Stimulated activated memory B cell treated with anti-CD40 and anti-IgM and Interleukin-4, amounts not matched to agents 10 μg/mL and 1 μg/mL and 100 μg/mL, for 72 hours (primary cell): ENCODE measurements at regions not wholly inside any gene's neighbourhood (a gene's known extent, or its start where the extent isn't known, plus 50 kb on each side); places are given as distances from the start of the nearest gene placed in this dataset.

Experiments
- ATAC-seq: fragments of 150-1000 bp; cut with Tn5 transposase; 2 replicates; pipeline ENCODE4 v1.10.0; 2021
- H3K27ac Mint-ChIP-seq: one replicate; pipeline ENCODE4 v1.8.0; 2022; ENCODE audit warnings: mild to moderate bottlenecking, mixed read lengths
- H3K27me3 Mint-ChIP-seq: one replicate; pipeline ENCODE4 v1.8.0; 2022; ENCODE audit warnings: mixed read lengths
- H3K36me3 Mint-ChIP-seq: one replicate; pipeline ENCODE4 v1.8.0; 2022; ENCODE audit warnings: mixed read lengths
- H3K4me1 Mint-ChIP-seq: one replicate; pipeline ENCODE4 v1.8.0; 2022; ENCODE audit warnings: mixed read lengths
- H3K4me3 Mint-ChIP-seq: one replicate; pipeline ENCODE4 v1.8.0; 2022; ENCODE audit warnings: mild to moderate bottlenecking, moderate library complexity, mixed read lengths
- H3K9me3 Mint-ChIP-seq: one replicate; pipeline ENCODE4 v1.8.0; 2022; ENCODE audit warnings: mixed read lengths

GRCh38 chr10:128257428-128257827 is 131.2 kb upstream of the MKI67 start:
- Mint-ChIP-seq H3K4me3 (no peak overlapping the region), H3K9me3 (peaks cover 8% of the 10 kb centered on the region)
- ATAC-seq = no peak

DNA sequence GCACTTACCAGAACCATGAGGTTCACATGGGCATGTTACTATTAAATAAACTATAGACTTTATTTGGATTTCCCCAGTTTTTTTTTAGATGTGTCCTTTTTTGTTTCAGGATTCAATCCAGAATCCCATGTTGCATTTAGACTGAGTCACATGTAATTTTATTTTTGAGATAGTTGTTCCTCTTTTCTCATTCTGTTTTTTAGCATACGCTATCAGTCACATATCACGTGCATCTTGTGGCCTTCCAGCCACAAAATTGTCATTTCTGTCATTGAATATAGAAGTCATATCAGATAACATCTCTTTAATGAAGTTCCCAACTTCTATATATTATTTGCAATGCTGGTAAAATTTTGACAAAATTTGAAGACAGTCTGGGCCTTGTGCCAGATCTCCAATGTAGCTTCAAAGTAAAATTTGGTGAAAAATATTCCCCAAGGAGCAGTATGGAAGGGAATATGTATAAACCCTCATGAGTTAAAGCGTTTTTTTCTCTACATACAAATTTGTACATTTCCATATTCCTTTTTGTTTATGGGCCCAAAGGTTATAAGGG is 132.3 kb upstream of the MKI67 start:
- Mint-ChIP-seq H3K36me3 (no peaks in the 10 kb centered on the region), H3K27me3 (peaks cover 15% of the 10 kb centered on the region), H3K4me3 (no peak overlapping the region), H3K9me3 (peaks cover 8% of the 10 kb centered on the region), H3K27ac (no peak overlapping the region), H3K4me1 (no peaks in the 10 kb centered on the region)
- no peak for ATAC-seq

More at GRCh38 chr10:128257428-128257827, 131.2 kb upstream of the MKI67 start:
- Mint-ChIP-seq H3K36me3 (no peaks in the 10 kb centered on the region), H3K27me3 (peaks cover 4% of the 10 kb centered on the region), H3K4me1 (no peaks in the 10 kb centered on the region), H3K27ac (no peak overlapping the region)

- Mint-ChIP-seq H3K4me3 (no peak overlapping the region), H3K27me3 (peaks cover 62% of the 10 kb centered on the region), H3K36me3 (no peaks in the 10 kb centered on the region), H3K4me1 (no peaks in the 10 kb centered on the region), H3K27ac (no peak overlapping the region), H3K9me3 (peaks cover 8% of the 10 kb centered on the region)
- ATAC-seq = no peak
Measured at GRCh38 chr10:128263891-128264688, 137.9 kb upstream of the MKI67 start.

GRCh38 chr10:128265596-128265995 is 139.4 kb upstream of the MKI67 start:
- H3K9me3 Mint-ChIP-seq = no peaks in the 10 kb centered on the region
- peaks cover 77% of the 10 kb centered on the region for H3K27me3 Mint-ChIP-seq
- no peak overlapping the region for H3K4me3 Mint-ChIP-seq
- ATAC-seq = peak; percentile 29
- H3K4me1 Mint-ChIP-seq = no peaks in the 10 kb centered on the region
- H3K36me3 Mint-ChIP-seq = no peaks in the 10 kb centered on the region
- H3K27ac Mint-ChIP-seq = no peak overlapping the region

GRCh38 chr10:128267581-128267980 is 141.4 kb upstream of the MKI67 start:
- ATAC-seq = no peak
- peaks cover 90% of the 10 kb centered on the region for H3K27me3 Mint-ChIP-seq
- H3K27ac Mint-ChIP-seq = no peak overlapping the region
- H3K9me3 Mint-ChIP-seq = no peaks in the 10 kb centered on the region
- H3K4me1 Mint-ChIP-seq = no peaks in the 10 kb centered on the region
- H3K36me3 Mint-ChIP-seq = no peaks in the 10 kb centered on the region
- H3K4me3 Mint-ChIP-seq = no peak overlapping the region

DNA sequence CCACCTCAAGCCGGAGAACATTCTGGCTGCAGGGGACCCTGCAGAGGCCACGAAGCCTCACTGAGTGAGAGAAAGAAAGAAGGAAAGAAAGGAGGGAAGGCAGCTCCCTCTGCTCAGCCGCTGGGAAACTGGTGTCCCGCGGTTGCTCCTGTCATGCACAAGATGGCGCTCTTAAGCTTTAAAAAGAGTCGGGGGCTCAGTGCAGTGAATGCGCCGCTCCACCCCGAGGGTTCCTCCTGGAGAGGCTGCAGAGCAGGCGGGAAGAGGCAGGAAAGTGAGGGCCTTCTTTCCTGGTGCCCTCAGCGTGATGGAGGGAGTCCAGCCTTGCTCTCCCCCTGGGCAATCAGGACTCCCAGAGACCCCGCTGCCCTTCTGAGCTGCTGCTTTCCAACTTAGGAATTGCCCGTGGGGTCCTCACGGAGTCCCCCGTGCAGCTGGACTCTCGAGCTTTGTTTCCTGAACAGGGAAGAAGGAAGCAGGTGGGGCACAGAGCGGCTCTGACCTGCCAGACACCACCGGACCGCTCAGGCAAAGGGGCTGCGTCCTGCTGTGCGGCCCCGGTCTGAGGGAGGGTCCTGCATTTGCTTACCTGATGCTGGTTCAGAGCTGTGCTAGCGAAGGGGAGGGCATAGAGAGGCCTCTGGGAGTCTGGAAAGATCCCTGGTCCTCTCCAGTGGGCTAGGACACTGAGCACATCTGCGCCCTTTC is 141.9 kb upstream of the MKI67 start:
- no peak overlapping the region for H3K4me3 Mint-ChIP-seq
- H3K9me3 Mint-ChIP-seq = no peaks in the 10 kb centered on the region
- H3K36me3 Mint-ChIP-seq = no peaks in the 10 kb centered on the region
- ATAC-seq = no peak
- no peaks in the 10 kb centered on the region for H3K4me1 Mint-ChIP-seq
- peaks cover 90% of the 10 kb centered on the region for H3K27me3 Mint-ChIP-seq
- no peak overlapping the region for H3K27ac Mint-ChIP-seq

- Mint-ChIP-seq H3K9me3 (no peaks in the 10 kb centered on the region), H3K4me3 (peak overlapping the region; percentile 49)
Measured at GRCh38 chr10:128274938-128275337, 148.7 kb upstream of the MKI67 start.

DNA sequence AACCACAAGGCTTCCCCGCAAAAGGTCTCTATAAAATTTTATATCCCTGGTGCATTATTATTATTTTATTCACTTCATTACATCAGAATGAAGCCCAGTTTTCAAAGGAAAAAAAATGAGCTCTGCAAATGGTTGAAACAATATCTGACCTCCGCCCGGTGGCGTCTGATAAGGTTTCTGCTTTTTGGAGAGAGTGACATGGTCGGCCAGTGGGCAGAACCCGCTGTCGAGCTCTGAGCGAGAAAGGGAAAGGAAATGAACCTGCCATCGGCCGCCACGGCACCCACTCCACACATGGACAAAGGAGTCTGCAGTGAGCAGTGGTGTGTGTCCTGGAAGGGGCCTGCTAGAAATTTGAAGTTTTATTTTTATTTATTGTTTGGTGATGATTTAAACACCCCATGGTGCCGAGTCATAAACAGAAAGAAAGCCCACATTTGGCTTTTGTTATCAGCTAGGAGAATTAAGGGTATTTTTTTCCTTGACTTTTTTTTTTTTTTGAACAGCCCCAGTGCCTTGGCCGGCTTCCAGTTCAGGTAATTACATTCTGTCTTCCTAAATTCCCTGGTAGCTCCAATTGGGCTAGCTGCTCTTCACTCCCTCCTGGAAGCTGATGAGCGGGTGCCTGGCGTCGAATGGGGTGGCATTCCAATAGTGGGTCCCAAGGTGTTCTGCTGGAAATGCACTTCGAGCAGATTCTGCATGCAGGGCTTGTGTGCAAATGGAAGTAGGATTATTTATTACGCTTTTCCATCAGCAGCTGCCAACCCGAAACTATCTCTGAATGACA is 149.4 kb upstream of the MKI67 start:
- Mint-ChIP-seq H3K4me1 (peaks cover 9% of the 10 kb centered on the region), H3K27ac (no peak overlapping the region), H3K27me3 (peaks cover 65% of the 10 kb centered on the region), H3K9me3 (no peaks in the 10 kb centered on the region), H3K36me3 (no peaks in the 10 kb centered on the region), H3K4me3 (peak overlapping the region; percentile 49)
- ATAC-seq = no peak

More at GRCh38 chr10:128274938-128275337, 148.7 kb upstream of the MKI67 start:
- Mint-ChIP-seq H3K4me1 (peaks cover 9% of the 10 kb centered on the region), H3K27ac (no peak overlapping the region), H3K36me3 (no peaks in the 10 kb centered on the region), H3K27me3 (peaks cover 71% of the 10 kb centered on the region)
- no peak for ATAC-seq

GRCh38 chr10:128277267-128277840 is 151.1 kb upstream of the MKI67 start:
- no peaks in the 10 kb centered on the region for H3K9me3 Mint-ChIP-seq
- no peak overlapping the region for H3K4me3 Mint-ChIP-seq
- peaks cover 48% of the 10 kb centered on the region for H3K27me3 Mint-ChIP-seq
- H3K4me1 Mint-ChIP-seq = peaks cover 9% of the 10 kb centered on the region
- no peak overlapping the region for H3K27ac Mint-ChIP-seq
- ATAC-seq = no peak
- no peaks in the 10 kb centered on the region for H3K36me3 Mint-ChIP-seq

DNA sequence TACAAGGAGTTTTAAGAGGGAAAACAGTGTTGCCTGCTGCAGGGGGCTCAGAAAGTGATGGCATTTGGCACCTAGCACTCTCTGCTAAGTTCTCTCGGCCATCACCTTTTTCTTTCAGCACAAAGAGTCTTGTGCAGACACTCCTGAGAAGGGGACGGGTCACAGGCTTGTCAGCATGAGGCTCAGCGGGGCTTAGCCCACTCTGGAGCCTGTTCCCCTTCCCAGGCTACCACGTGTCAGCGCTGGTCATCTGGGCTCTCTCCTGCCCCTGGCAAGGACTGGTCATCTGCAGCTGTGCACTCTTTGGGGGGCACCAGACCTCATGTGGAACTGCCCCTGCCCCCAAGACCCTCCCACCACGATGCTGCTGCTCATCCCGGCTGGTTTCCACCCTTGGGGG is 152.1 kb upstream of the MKI67 start:
- Mint-ChIP-seq H3K36me3 (no peaks in the 10 kb centered on the region), H3K4me1 (peaks cover 9% of the 10 kb centered on the region), H3K9me3 (no peaks in the 10 kb centered on the region), H3K27me3 (peaks cover 38% of the 10 kb centered on the region), H3K4me3 (no peak overlapping the region), H3K27ac (no peak overlapping the region)
- ATAC-seq = no peak

GRCh38 chr10:128280271-128280670 is 154.0 kb upstream of the MKI67 start:
- Mint-ChIP-seq H3K9me3 (no peaks in the 10 kb centered on the region), H3K4me1 (peaks cover 4% of the 10 kb centered on the region), H3K4me3 (no peak overlapping the region), H3K36me3 (no peaks in the 10 kb centered on the region), H3K27me3 (peaks cover 37% of the 10 kb centered on the region), H3K27ac (no peak overlapping the region)
- no peak for ATAC-seq

DNA sequence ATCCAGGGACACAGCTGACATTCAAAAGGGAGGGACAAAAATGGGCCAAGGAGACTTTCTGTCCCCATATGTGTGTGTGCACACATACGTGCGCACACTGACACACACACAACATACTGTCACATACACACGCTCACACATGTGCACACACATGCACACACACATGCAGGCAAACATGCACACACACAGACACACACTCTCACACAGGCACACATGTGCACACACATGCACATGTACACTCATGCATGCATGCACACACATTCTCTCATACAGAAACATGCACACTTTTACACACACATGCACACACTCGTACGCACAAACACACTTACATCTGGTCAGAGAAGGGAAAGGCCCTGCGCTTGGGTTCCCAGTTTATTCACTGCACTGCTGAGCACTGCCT is 155.1 kb upstream of the MKI67 start:
- Mint-ChIP-seq H3K36me3 (no peaks in the 10 kb centered on the region), H3K4me1 (no peaks in the 10 kb centered on the region), H3K27me3 (peaks cover 43% of the 10 kb centered on the region), H3K4me3 (no peak overlapping the region), H3K27ac (no peak overlapping the region), H3K9me3 (no peaks in the 10 kb centered on the region)
- ATAC-seq = no peak

DNA sequence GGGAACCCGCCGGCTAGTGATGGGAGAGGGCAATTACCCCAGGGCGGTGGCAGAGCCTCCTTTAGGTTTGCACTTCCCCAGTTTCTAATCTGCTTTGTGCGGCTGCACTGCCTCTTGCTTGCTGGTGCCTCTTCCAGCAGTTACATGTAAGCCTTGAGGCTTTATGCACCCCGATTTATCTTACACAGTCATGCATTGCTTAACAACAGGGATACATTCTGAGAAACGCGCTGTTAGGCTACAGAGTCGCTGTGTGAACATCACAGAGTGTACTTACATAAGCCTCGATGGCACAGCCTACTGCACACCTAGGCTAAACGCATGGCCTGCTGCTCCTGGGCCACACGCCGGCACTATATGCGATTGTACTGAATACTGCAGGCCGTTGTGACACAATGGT is 155.6 kb upstream of the MKI67 start:
- H3K27me3 Mint-ChIP-seq = peaks cover 43% of the 10 kb centered on the region
- no peak overlapping the region for H3K27ac Mint-ChIP-seq
- no peak overlapping the region for H3K4me3 Mint-ChIP-seq
- H3K36me3 Mint-ChIP-seq = no peaks in the 10 kb centered on the region
- no peaks in the 10 kb centered on the region for H3K4me1 Mint-ChIP-seq
- no peaks in the 10 kb centered on the region for H3K9me3 Mint-ChIP-seq
- no peak for ATAC-seq

DNA sequence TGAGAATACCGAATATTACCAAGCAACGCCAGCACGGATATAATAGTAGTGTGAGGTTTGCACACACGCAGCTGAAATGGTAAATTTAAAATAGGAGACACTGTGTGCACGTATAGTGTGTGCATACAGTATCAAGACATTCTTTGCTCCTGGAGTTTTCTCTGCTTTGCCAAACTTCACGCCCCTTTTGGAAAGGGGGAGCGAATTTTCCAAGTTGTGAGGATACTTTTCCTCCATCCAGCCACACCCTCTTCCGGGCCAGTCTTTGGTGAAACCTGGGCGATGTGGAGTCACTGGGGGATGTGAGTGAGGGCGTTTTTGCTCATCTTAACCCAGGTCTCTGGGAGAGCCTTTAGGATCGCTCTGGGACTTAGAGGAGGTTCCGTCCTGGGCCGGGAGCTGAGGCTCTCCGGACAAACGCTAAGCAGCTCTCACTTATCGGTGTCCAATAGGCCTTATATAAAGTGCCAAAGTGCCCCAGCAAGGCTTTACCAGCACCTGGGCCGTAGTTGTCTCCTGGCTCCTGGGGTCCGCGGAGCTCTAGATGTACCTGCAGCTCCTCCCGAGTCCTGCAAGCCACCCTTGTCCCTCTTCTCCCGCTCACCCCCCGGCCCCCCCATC is 160.0 kb upstream of the MKI67 start:
- Mint-ChIP-seq H3K27ac (no peak overlapping the region), H3K36me3 (no peaks in the 10 kb centered on the region), H3K9me3 (peaks cover 7% of the 10 kb centered on the region), H3K4me1 (no peaks in the 10 kb centered on the region), H3K4me3 (no peak overlapping the region), H3K27me3 (peaks cover 43% of the 10 kb centered on the region)
- no peak for ATAC-seq
